GM18870 (cell line): ENCODE measurements at regions not wholly inside any gene's neighbourhood (a gene's known extent, or its start where the extent isn't known, plus 50 kb on each side); places are given as distances from the start of the nearest gene placed in this dataset.

ENCODE experiments used
- ATAC-seq: cut with Tn5 transposase; IDR thresholded peaks from one replicate; pipeline ENCODE4 v1.9.1; 2021; ENCODE audit warnings: moderate library complexity; ENCODE audit not compliant: unreplicated experiment

GRCh38 chr20:23207826-23208540 lies 121.9 kb upstream of the CD93 start:
- no peak for ATAC-seq

DNA sequence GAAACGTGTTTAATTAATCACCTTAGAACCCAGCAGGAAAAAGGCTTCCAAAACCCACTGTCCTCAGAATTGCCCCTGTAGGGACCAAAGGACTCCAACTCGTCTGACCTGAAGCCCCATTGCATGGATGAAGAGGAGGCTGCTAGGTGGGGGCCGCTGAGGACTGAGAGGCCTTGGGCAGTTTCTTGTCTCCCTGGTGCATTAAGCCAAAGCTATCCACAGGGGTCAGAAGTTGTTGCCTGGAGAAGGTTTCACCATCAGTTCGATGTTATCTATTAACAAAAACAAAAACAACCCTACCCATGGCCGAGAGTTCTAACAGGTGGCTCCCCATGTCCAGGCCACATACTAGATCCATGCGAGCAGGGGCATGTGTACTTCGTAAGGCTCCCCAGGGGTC lies 120.9 kb upstream of the CD93 start:
- ATAC-seq: no peak

GRCh38 chr20:23206061-23206460 lies 119.9 kb upstream of the CD93 start:
- no peak for ATAC-seq

DNA sequence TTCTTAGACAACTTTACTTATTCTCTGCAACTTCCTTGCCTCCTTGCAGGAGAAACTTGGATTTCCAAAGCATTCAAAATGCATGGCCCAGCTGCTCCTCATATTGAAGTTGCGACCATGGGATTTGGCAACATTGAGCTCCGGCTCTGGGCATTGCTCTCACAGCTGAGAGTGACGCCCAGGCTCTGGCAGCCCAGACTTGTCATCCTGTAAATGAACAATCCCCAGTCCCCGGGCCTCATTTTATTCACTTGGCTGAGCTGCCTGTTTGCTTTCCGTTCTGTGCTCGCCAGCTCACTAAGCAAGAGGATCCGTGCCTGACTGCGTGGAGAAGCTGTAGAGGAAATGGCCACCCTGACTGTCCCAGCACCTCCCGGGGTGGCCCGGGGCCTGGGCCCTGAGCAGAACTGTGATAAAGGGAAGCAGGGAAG lies 119.5 kb upstream of the CD93 start:
- no peak for ATAC-seq

- no peak for ATAC-seq
These were observed 119.1 kb upstream of the CD93 start for GRCh38 chr20:23205211-23205610.

DNA sequence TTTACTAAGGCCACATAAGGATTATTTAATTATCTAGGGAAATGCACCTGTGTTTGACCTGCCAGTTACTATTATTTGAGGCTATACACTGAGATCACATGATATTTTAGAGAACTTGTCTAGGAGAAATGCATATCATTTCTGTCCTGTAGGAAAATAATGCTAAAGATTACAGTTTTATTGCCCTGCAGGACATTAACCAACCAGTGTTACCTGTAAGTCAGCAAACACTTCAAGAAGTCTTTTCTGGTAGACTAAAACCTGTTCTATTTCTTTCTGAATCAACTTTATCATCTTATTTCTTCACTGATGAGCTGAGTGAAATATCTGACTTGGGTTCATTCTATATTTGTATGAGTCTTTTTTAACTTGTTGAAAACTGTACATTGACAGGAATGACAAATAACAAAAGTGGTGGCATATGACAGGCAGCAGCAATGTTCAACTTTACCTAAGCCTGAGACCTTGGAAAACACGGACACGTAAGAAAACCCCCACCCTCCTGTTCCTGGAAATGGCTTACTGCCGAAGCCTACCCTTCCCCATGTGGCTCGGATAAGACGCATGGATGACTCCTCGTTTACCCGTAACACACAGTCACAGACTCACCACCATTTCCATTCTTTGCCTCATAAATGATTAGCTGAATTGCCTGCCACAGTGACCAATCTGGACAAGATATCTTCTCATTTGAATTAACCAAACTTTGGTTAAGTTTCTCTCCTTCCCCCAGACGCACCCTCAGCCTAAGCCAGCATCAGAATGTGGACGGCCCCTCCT lies 118.0 kb upstream of the CD93 start:
- no peak for ATAC-seq

DNA sequence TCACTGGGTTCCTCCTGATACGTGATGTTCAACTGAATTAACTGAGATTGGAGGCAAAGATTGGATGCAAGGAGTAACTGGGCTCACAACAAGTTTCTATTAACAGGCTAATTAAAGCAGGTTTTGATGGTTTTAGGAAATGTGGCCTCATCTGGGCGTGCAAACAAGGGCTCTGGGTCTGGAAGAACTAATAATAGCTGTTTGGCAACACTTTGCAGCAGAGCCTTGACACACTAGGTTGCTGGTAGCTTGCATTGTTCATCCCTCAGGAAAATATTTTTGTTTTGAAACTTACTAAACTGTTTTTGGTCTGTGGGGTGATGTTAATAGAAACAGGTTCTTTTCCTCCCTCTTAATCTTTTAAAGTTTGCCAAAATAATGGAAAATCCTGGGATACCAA lies 117.2 kb upstream of the CD93 start:
- no peak for ATAC-seq

- no peak for ATAC-seq
These were observed 115.5 kb upstream of the CD93 start for GRCh38 chr20:23201658-23202057.

- no peak for ATAC-seq
These were observed 114.8 kb upstream of the CD93 start for GRCh38 chr20:23200914-23201313.

DNA sequence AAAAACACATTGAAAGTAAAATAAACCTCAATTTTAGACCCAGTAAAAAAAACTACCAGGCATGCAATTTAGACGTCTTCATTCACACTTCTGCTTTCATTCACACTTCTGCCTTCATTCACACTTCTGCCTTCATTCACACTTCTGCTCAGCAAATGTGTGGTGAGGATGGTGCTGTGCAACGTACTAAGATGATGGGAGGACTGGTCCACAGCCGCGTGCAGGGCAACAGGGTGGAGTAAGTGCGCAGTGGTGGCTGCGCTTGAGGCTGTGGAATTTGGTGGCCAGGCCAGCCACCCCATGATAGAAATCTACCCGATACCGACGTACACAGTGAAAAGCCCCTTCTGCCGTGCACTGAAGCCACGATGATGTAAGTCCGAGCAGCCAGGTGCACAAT lies 114.3 kb upstream of the CD93 start:
- no peak for ATAC-seq

- ATAC-seq: no peak
These were observed 113.2 kb upstream of the CD93 start for GRCh38 chr20:23199356-23199755.

DNA sequence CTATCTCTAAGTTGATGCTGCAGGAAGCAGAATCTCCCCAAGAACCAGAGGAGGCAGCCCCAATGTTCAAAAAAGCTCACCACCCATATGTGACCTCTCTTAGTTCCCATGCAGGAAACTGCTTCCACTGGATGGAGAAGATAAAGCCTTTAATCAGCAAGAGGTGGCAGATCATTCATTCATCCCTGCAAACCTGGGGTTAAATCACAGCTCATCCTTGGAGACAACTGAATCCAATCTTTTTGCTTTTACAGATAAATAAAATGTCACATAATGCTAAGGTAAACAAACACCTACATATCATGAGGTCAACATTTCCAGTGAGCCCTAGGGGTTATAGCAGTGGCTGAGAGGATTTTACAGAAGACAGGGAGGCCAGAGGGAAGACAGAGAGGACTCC lies 112.7 kb upstream of the CD93 start:
- no peak for ATAC-seq

- no peak for ATAC-seq
These were observed 111.7 kb upstream of the CD93 start for GRCh38 chr20:23197836-23198235.

- ATAC-seq: no peak
These were observed 109.5 kb upstream of the CD93 start for GRCh38 chr20:23195636-23196035.

- no peak for ATAC-seq
These were observed 107.8 kb upstream of the CD93 start for GRCh38 chr20:23193801-23194384.

DNA sequence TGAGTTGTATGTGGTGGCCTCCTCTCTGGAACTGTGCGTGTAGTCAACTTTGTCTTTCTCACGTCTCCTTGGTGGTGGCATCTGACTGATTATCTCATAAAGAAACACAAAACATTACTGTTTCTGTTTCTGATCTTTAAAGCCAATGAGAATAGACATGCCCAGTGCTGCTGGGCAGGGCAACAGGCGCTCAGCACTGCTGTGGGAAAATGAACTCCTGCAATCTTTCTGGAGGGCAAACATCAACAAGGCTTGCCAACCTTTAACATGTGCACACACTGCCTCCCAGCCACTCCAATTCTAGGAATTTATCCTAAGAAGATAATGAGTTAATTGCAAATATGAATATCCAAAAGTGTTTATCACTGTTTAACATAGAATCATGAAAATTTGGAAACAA lies 106.3 kb upstream of the CD93 start:
- ATAC-seq: no peak

DNA sequence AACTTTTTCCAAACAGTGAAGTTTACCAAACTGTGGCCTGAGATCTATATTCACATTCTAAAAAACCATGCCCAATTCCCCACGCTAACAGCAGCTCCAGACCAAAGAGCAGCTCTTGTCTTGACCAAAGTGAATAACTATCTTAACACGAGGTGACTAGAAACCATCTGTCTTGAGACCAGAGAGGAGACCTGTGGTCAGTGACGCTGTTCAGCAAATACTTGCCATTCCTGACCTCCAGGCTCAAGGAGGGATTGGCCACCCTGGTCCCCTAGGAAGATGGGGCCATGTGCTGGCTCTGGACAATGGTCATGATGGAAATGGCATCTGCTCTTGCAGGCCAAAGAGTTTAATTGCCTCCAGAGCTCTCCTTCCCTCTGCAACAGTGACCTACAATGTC lies 104.4 kb upstream of the CD93 start:
- ATAC-seq: no peak

DNA sequence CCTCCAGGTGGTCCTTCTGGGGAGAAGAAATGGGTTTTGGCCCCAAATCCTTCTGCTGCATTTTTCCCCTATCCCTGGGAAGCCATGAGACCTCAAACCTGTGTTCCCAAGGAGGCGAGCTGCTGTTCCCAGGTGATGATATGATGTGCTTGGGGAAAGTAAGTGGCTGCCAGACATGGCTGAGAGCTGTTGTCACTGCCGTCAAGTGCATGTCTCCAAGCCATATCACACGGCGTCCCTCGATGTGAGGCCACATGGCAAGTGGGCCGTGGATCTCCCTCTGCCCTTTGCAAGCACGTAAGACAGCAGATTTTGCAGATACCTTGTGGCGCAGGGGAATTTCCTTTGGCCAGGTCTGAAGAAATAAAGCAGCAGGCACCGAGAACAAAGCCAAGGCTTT lies 103.7 kb upstream of the CD93 start:
- ATAC-seq: no peak

DNA sequence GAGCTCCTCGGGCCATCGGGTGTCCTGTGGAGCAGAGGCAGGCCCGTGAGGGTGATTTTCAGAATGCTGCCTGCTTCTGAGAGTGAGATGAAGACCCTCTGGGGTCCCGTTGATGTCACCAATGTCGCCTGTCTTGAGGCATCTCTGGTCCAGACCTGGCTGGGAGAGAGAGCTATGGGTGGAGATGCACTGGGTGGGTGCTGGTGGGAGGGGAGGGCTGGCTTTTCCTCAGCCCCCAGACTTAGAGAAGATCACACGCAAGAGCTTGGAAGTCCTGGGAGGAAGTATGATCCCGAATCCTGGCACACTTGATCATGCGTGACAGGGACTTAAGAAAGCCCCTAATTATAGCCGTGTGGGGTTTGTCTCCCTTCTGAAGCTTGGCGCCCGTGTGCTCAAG lies 103.2 kb upstream of the CD93 start:
- ATAC-seq: no peak

DNA sequence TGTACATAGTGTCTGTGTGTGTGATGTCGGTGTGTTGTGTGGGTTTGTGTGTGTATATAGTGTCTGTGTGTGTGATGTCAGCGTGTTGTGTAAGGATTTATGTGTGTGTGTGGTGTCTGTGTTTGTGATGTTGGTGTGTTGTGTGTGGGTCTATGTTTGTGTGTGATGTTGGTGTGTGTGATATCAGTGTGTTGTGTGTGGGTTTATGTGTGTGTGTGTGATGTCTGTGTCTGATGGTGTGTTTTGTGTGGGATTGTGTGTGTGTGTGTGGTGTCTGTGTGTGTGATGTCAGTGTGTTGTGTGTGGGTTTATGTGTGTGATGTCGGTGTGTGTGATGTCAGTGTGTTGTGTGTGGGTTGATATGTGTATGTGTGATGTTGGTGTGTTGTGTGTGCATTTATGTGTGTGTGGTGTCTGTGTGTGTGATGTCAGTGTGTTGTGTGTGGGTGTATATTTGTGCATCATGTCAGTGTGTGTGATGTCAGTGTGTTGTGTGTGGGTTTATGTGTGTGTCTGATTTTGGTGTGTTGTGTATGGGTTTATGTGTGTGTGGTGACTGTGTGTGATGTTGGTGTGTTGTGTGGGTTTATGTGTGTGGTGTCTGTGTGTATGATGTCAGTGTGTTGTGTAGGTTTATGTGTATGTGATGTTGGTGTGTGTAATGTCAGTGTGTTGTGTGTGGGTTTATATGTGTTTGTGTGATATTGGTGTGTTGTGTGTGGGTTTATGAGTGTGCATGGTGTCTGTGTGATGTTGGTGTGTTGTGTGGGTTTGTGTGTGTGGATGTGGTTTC lies 102.4 kb upstream of the CD93 start:
- no peak for ATAC-seq

DNA sequence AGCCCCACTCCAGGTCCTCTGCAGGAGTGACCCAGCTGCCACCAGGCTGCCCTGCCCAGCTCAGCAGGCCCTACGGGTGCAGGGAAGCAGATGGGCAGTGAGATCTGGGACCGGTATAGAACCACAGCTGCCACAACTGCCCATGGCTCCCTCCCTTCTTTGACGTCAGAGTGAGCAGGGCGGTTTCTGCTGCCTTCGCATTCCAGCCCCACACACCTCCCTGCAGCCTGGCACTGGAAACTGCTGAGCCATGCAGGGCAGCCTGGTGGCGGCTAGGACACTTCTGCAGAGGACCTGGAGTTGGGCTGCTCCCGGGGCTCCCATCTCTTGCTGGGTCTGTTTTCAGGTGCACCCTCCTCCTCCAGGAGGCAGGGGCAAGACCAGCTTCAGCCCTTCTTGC lies 101.6 kb upstream of the CD93 start:
- no peak for ATAC-seq
